H1 (cell line): ENCODE measurements at regions not wholly inside any gene's neighbourhood (a gene's known extent, or its start where the extent isn't known, plus 50 kb on each side); places are given as distances from the start of the nearest gene placed in this dataset.

Source experiments
- CTCF ChIA-PET: fragments of 300-600 bp; sonication (Branson Sonifier 250); formaldehyde crosslinking; loops from one replicate; lab custom pipeline; 2021; ENCODE audit not compliant: partially characterized antibody; lab: Charles Lee
- POLR2A ChIA-PET: fragments of 300-600 bp; sonication (Branson Sonifier 250); formaldehyde crosslinking; loops from one replicate; lab custom pipeline; 2021; ENCODE audit warnings: inconsistent platforms; ENCODE audit not compliant: partially characterized antibody; lab: Charles Lee
- DNase-seq, 2 experiments: peaks; one replicate each; pipeline versions ENCODE4 v3.0.0 to v3.0.0-alpha.2; 2010 to 2022; ENCODE audit warnings: low spot score in 2 of 2, low read depth in 1 of 2, mixed read lengths in 1 of 2
- FAIRE-seq: peaks from 2 replicates; lab custom pipeline; 2011; peaks lifted over from hg19 to GRCh38; lab: Jason Lieb, UNC
- H2AFZ ChIP-seq: 2 replicates; pipeline ENCODE4 v1.8.1; 2012; ENCODE audit warnings: low read length, inconsistent platforms
- H2AK5ac ChIP-seq: 2 replicates; pipeline ENCODE4 v1.6.1; 2013; ENCODE audit warnings: low read depth, low read length
- H2BK120ac ChIP-seq: replicated peaks from 2 replicates; pipeline ENCODE3; 2013; ENCODE audit warnings: low read depth, low read length, inconsistent platforms
- H2BK12ac ChIP-seq: 2 replicates; pipeline ENCODE4 v1.6.1; 2013; ENCODE audit warnings: low read depth, low read length
- H2BK15ac ChIP-seq: 2 replicates; pipeline ENCODE4 v1.6.1; 2013; ENCODE audit warnings: low read length
- H2BK20ac ChIP-seq: 2 replicates; pipeline ENCODE4 v1.6.1; 2013; ENCODE audit warnings: low read length
- H2BK5ac ChIP-seq: 2 replicates; pipeline ENCODE4 v1.6.1; 2013; ENCODE audit warnings: low read depth, low read length
- H3K14ac ChIP-seq: 2 replicates; pipeline ENCODE4 v1.6.1; 2013; ENCODE audit warnings: inconsistent platforms; ENCODE audit not compliant: insufficient read length
- H3K18ac ChIP-seq: 2 replicates; pipeline ENCODE4 v1.6.1; 2013; ENCODE audit warnings: low read length; ENCODE audit errors: extremely low read depth
- H3K23ac ChIP-seq: 2 replicates; pipeline ENCODE4 v1.6.1; 2013; ENCODE audit warnings: inconsistent platforms; ENCODE audit not compliant: insufficient read length
- H3K23me2 ChIP-seq: 2 replicates; pipeline ENCODE4 v1.6.1; 2013; ENCODE audit warnings: low read depth, low read length
- H3K27ac ChIP-seq: 2 replicates; pipeline ENCODE4 v1.6.1; 2011; ENCODE audit warnings: low read depth, low read length, inconsistent platforms
- H3K27me3 ChIP-seq, 4 experiments: replicated peaks in 1 of 4; 1 replicate in 1 of 4; 2 replicates in 3 of 4; pipeline versions ENCODE4 v1.6.1 to v1.8.1; 2011 to 2013; ENCODE audit warnings: low read length in 3 of 4, mild to moderate bottlenecking in 3 of 4, inconsistent platforms in 2 of 4, mixed read lengths in 2 of 4, moderate library complexity in 1 of 4; ENCODE audit not compliant: control insufficient read depth in 3 of 4, insufficient read depth in 3 of 4; ENCODE audit errors: extremely low read depth in 1 of 4
- H3K36me3 ChIP-seq, 4 experiments: 2 replicates each; pipeline versions ENCODE4 v1.6.1 to v1.8.1; 2011 to 2013; ENCODE audit warnings: mild to moderate bottlenecking in 4 of 4, low read length in 3 of 4, moderate library complexity in 2 of 4, control low read depth in 1 of 4, inconsistent platforms in 1 of 4; ENCODE audit not compliant: insufficient read depth in 4 of 4, control insufficient read depth in 2 of 4
- H3K4ac ChIP-seq: replicated peaks from 2 replicates; pipeline ENCODE3; 2013; ENCODE audit warnings: low read length, low read depth, mixed read lengths, inconsistent platforms; ENCODE audit not compliant: insufficient read length
- H3K4me1 ChIP-seq, 4 experiments: replicated peaks in 1 of 4; 1 replicate in 1 of 4; 2 replicates in 3 of 4; pipeline versions ENCODE4 v1.6.1 to v1.8.1; 2011 to 2013; ENCODE audit warnings: low read length in 3 of 4, inconsistent platforms in 2 of 4, mixed read lengths in 1 of 4; ENCODE audit not compliant: insufficient read depth in 4 of 4, control insufficient read depth in 3 of 4
- H3K4me2 ChIP-seq, 2 experiments: 2 replicates each; pipeline versions ENCODE4 v1.6.1 to v1.8.1; 2011 to 2013; ENCODE audit warnings: low read depth in 2 of 2, low read length in 2 of 2, control low read depth in 1 of 2, inconsistent platforms in 1 of 2, mild to moderate bottlenecking in 1 of 2; ENCODE audit not compliant: insufficient read depth in 1 of 2
- H3K4me3 ChIP-seq, 4 experiments: fragments of 200-600, 300-600 bp in 1 of 4; sonication (generic), shearing (Covaris generic), sonication (Bioruptor Twin) in 1 of 4; 2 replicates each; pipeline versions ENCODE4 v1.5.1 to v1.8.1; 2011 to 2016; ENCODE audit warnings: low read length in 4 of 4, low read depth in 3 of 4, control low read depth in 2 of 4, inconsistent platforms in 2 of 4, mild to moderate bottlenecking in 2 of 4, mixed read lengths in 1 of 4, moderate library complexity in 1 of 4; ENCODE audit not compliant: insufficient read depth in 2 of 4; ENCODE audit errors: extremely low read depth in 1 of 4
- H3K56ac ChIP-seq: replicated peaks from 2 replicates; pipeline ENCODE3; 2013; ENCODE audit warnings: low read depth, mild to moderate bottlenecking, mixed read lengths, low read length, inconsistent platforms; ENCODE audit not compliant: insufficient read length
- H3K79me1 ChIP-seq: 2 replicates; pipeline ENCODE4 v1.6.1; 2013; ENCODE audit warnings: low read depth, low read length, control low read depth
- H3K79me2 ChIP-seq, 2 experiments: 2 replicates each; pipeline versions ENCODE4 v1.6.1 to v1.8.1; 2012 to 2013; ENCODE audit warnings: low read length in 2 of 2, mild to moderate bottlenecking in 2 of 2, inconsistent platforms in 1 of 2; ENCODE audit not compliant: insufficient read depth in 2 of 2, control insufficient read depth in 1 of 2
- H3K9ac ChIP-seq, 4 experiments: replicated peaks in 1 of 4; 1 replicate in 1 of 4; 2 replicates in 3 of 4; pipeline versions ENCODE4 v1.6.1 to v1.8.1; 2011 to 2013; ENCODE audit warnings: low read depth in 3 of 4, low read length in 3 of 4, control low read depth in 2 of 4, mild to moderate bottlenecking in 2 of 4, moderate library complexity in 2 of 4, inconsistent platforms in 1 of 4; ENCODE audit errors: extremely low read depth in 1 of 4
- H3K9me3 ChIP-seq, 2 experiments: 2 replicates each; pipeline versions ENCODE4 v1.6.1 to v1.8.1; 2012 to 2013; ENCODE audit warnings: mild to moderate bottlenecking in 2 of 2, moderate library complexity in 2 of 2, control low read depth in 1 of 2, inconsistent platforms in 1 of 2, low read depth in 1 of 2, low read length in 1 of 2, mixed read lengths in 1 of 2; ENCODE audit not compliant: insufficient read depth in 2 of 2
- H4K20me1 ChIP-seq, 2 experiments: replicated peaks in 1 of 2; 2 replicates each; pipeline versions ENCODE3 to v1.8.1; 2011 to 2013; ENCODE audit warnings: inconsistent platforms in 2 of 2, low read length in 2 of 2, mild to moderate bottlenecking in 1 of 2; ENCODE audit not compliant: insufficient read depth in 2 of 2, control insufficient read depth in 1 of 2
- H4K5ac ChIP-seq: 2 replicates; pipeline ENCODE4 v1.6.1; 2013; ENCODE audit warnings: low read length, low read depth, mixed read lengths, inconsistent platforms; ENCODE audit not compliant: insufficient read length
- H4K8ac ChIP-seq: 2 replicates; pipeline ENCODE4 v1.8.0; 2013; ENCODE audit warnings: mild to moderate bottlenecking, moderate library complexity, low read length, inconsistent platforms; ENCODE audit not compliant: insufficient read depth; ENCODE audit errors: extremely low read depth
- H4K91ac ChIP-seq: replicated peaks from 2 replicates; pipeline ENCODE3; 2013; ENCODE audit warnings: low read length, mixed read lengths, inconsistent platforms; ENCODE audit not compliant: insufficient read length
- BACH1 ChIP-seq: IDR thresholded peaks from 2 replicates; pipeline ENCODE4 v1.6.1; 2012; ENCODE audit warnings: low read length, improper control_type of control experiment
- BCL11A ChIP-seq, 2 experiments: IDR thresholded peaks; one replicate each; pipeline ENCODE4 v1.6.1; 2011; ENCODE audit warnings: low read depth in 2 of 2, low read length in 2 of 2, mild to moderate bottlenecking in 2 of 2
- CHD1 ChIP-seq: IDR thresholded peaks from 2 replicates; pipeline ENCODE4 v1.6.1; 2012; ENCODE audit warnings: low read depth, low read length, improper control_type of control experiment
- CTBP2 ChIP-seq: IDR thresholded peaks from 2 replicates; pipeline ENCODE4 v1.7.0; 2011; ENCODE audit warnings: borderline replicate concordance, mild to moderate bottlenecking, moderate library complexity, mixed read lengths, low read length; ENCODE audit not compliant: insufficient read depth, insufficient read length
- EP300 ChIP-seq, 2 experiments: IDR thresholded peaks; 1 replicate in 1 of 2; 2 replicates in 1 of 2; pipeline ENCODE4 v1.6.1; 2011 to 2012; ENCODE audit warnings: low read depth in 2 of 2, low read length in 2 of 2, mild to moderate bottlenecking in 2 of 2, borderline replicate concordance in 1 of 2, inconsistent platforms in 1 of 2, moderate library complexity in 1 of 2
- EZH2 ChIP-seq: fragments of 200-600 bp; sonication (generic); IDR thresholded peaks from 2 replicates; pipeline ENCODE4 v1.7.1; 2012; ENCODE audit warnings: low read depth, mild to moderate bottlenecking, moderate library complexity, low read length, inconsistent platforms; ENCODE audit not compliant: severe bottlenecking
- JUN ChIP-seq: IDR thresholded peaks from 2 replicates; pipeline ENCODE4 v1.6.1; 2011; ENCODE audit warnings: low read depth, mild to moderate bottlenecking, improper control_type of control experiment, low read length
- JUND ChIP-seq: IDR thresholded peaks from 2 replicates; pipeline ENCODE4 v1.6.1; 2011; ENCODE audit warnings: mild to moderate bottlenecking, improper control_type of control experiment, low read length
- KDM4A ChIP-seq: IDR thresholded peaks from one replicate; pipeline ENCODE4 v1.7.1; 2012; ENCODE audit warnings: low read depth, mild to moderate bottlenecking, moderate library complexity, low read length, inconsistent platforms; ENCODE audit not compliant: severe bottlenecking
- NANOG ChIP-seq: IDR thresholded peaks from 2 replicates; pipeline ENCODE4 v1.6.1; 2011; ENCODE audit warnings: low read length, low read depth, mild to moderate bottlenecking, inconsistent platforms; ENCODE audit not compliant: insufficient read depth, poor library complexity, severe bottlenecking
- SIN3A ChIP-seq, 2 experiments: IDR thresholded peaks in 1 of 2; conservative IDR thresholded peaks in 1 of 2; 2 replicates each; pipeline ENCODE4 v1.6.1; 2011 to 2012; ENCODE audit warnings: low read length in 2 of 2, improper control_type of control experiment in 1 of 2, low read depth in 1 of 2, mild to moderate bottlenecking in 1 of 2
- SP1 ChIP-seq: IDR thresholded peaks from 2 replicates; pipeline ENCODE4 v1.6.1; 2011; ENCODE audit warnings: low read depth, low read length
- ZNF274 ChIP-seq: IDR thresholded peaks from 2 replicates; pipeline ENCODE4 v1.7.0; 2012; ENCODE audit warnings: low read length, borderline replicate concordance; ENCODE audit errors: extremely low read depth
- WGBS, 2 experiments: shearing (Covaris generic) in 1 of 2; methylation state at CpG; one replicate each; pipeline versions ENCODE4 v1.1.6 to v1.1.7; 2013 to 2015; ENCODE audit warnings: low lambda C conversion rate in 2 of 2, mixed read lengths in 2 of 2, inconsistent platforms in 1 of 2, low coverage in 1 of 2, missing lambda C conversion rate in 1 of 2; ENCODE audit not compliant: insufficient replicate concordance in 2 of 2, insufficient coverage in 1 of 2, insufficient read length in 1 of 2; ENCODE audit errors: extremely low coverage in 1 of 2, missing lambda C conversion rate in 1 of 2; 5-methylcytosine and 5-hydroxymethylcytosine counted together

GRCh38 chr16:76665571-76666275, 388.5 kb downstream of the CNTNAP4 start:
- ChIA-PET CTCF (interaction anchor here (0.5 to 4.2 kb wide), 7 partner anchors 8 to 1096 kb away, joined by 3 to 31 read pairs (median 3); no protein-coding TSS in a partner anchor), POLR2A (no interaction called here)
- H3K4me2 ChIP-seq: no peak overlapping the region
- no peaks in the 10 kb centered on the region for H3K9me3 ChIP-seq
- H3K56ac ChIP-seq: no peak overlapping the region
- no peak for FAIRE-seq
- no peak overlapping the region for H4K8ac ChIP-seq
- no peak overlapping the region for H2BK12ac ChIP-seq
- no peak overlapping the region for H2BK5ac ChIP-seq
- H3K79me2 ChIP-seq: no peaks in the 10 kb centered on the region
- no peak overlapping the region for H3K27ac ChIP-seq
- no peaks in the 10 kb centered on the region for H3K27me3 ChIP-seq
- no peaks in the 10 kb centered on the region for H3K23me2 ChIP-seq
- H3K4me3 ChIP-seq: no peak overlapping the region
- no peak overlapping the region for H3K14ac ChIP-seq
- no peaks in the 10 kb centered on the region for H3K79me1 ChIP-seq
- no peak overlapping the region for H4K91ac ChIP-seq
- no peaks in the 10 kb centered on the region for H4K20me1 ChIP-seq
- no peak overlapping the region for H3K23ac ChIP-seq
- DNase-seq: no peak
- H2BK20ac ChIP-seq: no peak overlapping the region
- H2BK120ac ChIP-seq: no peak overlapping the region
- no peak overlapping the region for H3K18ac ChIP-seq
- no peaks in the 10 kb centered on the region for H3K4me1 ChIP-seq
- no peak overlapping the region for H2BK15ac ChIP-seq
- no peak overlapping the region for H3K4ac ChIP-seq
- WGBS, 2 experiments: 85% methylated on average over 4 of the region's 4 CpGs; no CpG with 5 or more reads in 1 of the 2 experiments
- H2AFZ ChIP-seq: no peak overlapping the region
- H3K9ac ChIP-seq: no peak overlapping the region
- H3K36me3 ChIP-seq: no peaks in the 10 kb centered on the region
- no peak overlapping the region for H2AK5ac ChIP-seq
- no peak overlapping the region for H4K5ac ChIP-seq
- no peak for TF ChIP-seq NANOG
- no peak for TF ChIP-seq EP300 (IDR thresholded peaks at IDR 0.05; ENCODE audit: borderline replicate concordance in 1 of 2, low read depth in 2 of 2, low read length in 2 of 2)
- no peak for TF ChIP-seq JUN
- no peak for TF ChIP-seq JUND
- TF ChIP-seq BACH1: no peak
- no peak for TF ChIP-seq SP1
- no peak for TF ChIP-seq KDM4A
- TF ChIP-seq CHD1: no peak
- TF ChIP-seq BCL11A (IDR thresholded peaks at IDR 0.05; ENCODE audit: low read depth in 2 of 2, low read length in 2 of 2): no peak
- no peak for TF ChIP-seq SIN3A (conservative IDR thresholded peaks at IDR 0.05 in 1 of 2, IDR thresholded peaks at IDR 0.05 in 1 of 2; ENCODE audit: low read depth in 1 of 2, low read length in 2 of 2)
- TF ChIP-seq ZNF274: no peak
- TF ChIP-seq CTBP2: no peak
- TF ChIP-seq EZH2: no peak
